H9 (cell line): ENCODE measurements at regions not wholly inside any gene's neighbourhood (a gene's known extent, or its start where the extent isn't known, plus 50 kb on each side); places are given as distances from the start of the nearest gene placed in this dataset.

Experiments used
- DNase-seq: peaks from one replicate; pipeline ENCODE4 v3.0.0-alpha.2; 2017
- H2AFZ ChIP-seq: one replicate; pipeline ENCODE4 v1.6.1; 2013; ENCODE audit warnings: mild to moderate bottlenecking, low read length, control low read depth, moderate library complexity
- H2AK5ac ChIP-seq: 2 replicates; pipeline ENCODE4 v1.6.1; 2013; ENCODE audit warnings: low read length, control low read depth, mixed read lengths; ENCODE audit not compliant: insufficient read length
- H2BK120ac ChIP-seq: one replicate; pipeline ENCODE4 v1.6.1; 2013; ENCODE audit warnings: low read depth, mild to moderate bottlenecking, low read length, control low read depth, inconsistent platforms; ENCODE audit not compliant: poor library complexity, severe bottlenecking
- H2BK12ac ChIP-seq: 2 replicates; pipeline ENCODE4 v1.6.1; 2013; ENCODE audit warnings: low read length, control low read depth, mixed read lengths, low read depth; ENCODE audit not compliant: insufficient read length
- H2BK15ac ChIP-seq: 2 replicates; pipeline ENCODE4 v1.6.1; 2013; ENCODE audit warnings: low read depth, low read length, control low read depth
- H2BK20ac ChIP-seq: one replicate; pipeline ENCODE4 v1.6.1; 2013; ENCODE audit warnings: low read depth, mild to moderate bottlenecking, low read length, control low read depth, inconsistent platforms; ENCODE audit not compliant: poor library complexity, severe bottlenecking
- H2BK5ac ChIP-seq: 2 replicates; pipeline ENCODE4 v1.6.1; 2013; ENCODE audit warnings: low read length, control low read depth, mixed read lengths; ENCODE audit not compliant: insufficient read length
- H3K14ac ChIP-seq: 2 replicates; pipeline ENCODE4 v1.6.1; 2013; ENCODE audit warnings: low read length, control low read depth; ENCODE audit not compliant: insufficient read depth
- H3K18ac ChIP-seq: 2 replicates; pipeline ENCODE4 v1.6.1; 2013; ENCODE audit warnings: low read depth, mild to moderate bottlenecking, mixed read lengths, low read length, control low read depth; ENCODE audit not compliant: insufficient read length
- H3K23ac ChIP-seq: 2 replicates; pipeline ENCODE4 v1.6.1; 2013; ENCODE audit warnings: low read length, control low read depth, mixed read lengths, low read depth; ENCODE audit not compliant: insufficient read length
- H3K23me2 ChIP-seq: 2 replicates; pipeline ENCODE4 v1.6.1; 2013; ENCODE audit warnings: low read depth, mild to moderate bottlenecking, mixed read lengths, low read length, control low read depth; ENCODE audit not compliant: insufficient read length, poor library complexity, severe bottlenecking
- H3K27ac ChIP-seq: 2 replicates; pipeline ENCODE4 v1.5.1; 2013; ENCODE audit warnings: low read length, control low read depth, mixed read lengths, low read depth; ENCODE audit not compliant: insufficient read length
- H3K27me3 ChIP-seq: 2 replicates; pipeline ENCODE4 v1.6.1; 2013; ENCODE audit warnings: low read length, control low read depth, inconsistent platforms; ENCODE audit not compliant: insufficient read depth
- H3K4ac ChIP-seq: 2 replicates; pipeline ENCODE4 v1.6.1; 2013; ENCODE audit warnings: low read depth, mild to moderate bottlenecking, control low read depth, inconsistent platforms, low read length, moderate library complexity
- H3K4me1 ChIP-seq: 2 replicates; pipeline ENCODE4 v1.6.1; 2013; ENCODE audit warnings: low read length, control low read depth, inconsistent platforms; ENCODE audit not compliant: insufficient read depth
- H3K4me2 ChIP-seq: 2 replicates; pipeline ENCODE4 v1.6.1; 2013; ENCODE audit warnings: low read length, control low read depth, mixed read lengths; ENCODE audit not compliant: insufficient read length, insufficient read depth
- H3K56ac ChIP-seq: 2 replicates; pipeline ENCODE4 v1.6.1; 2013; ENCODE audit warnings: low read depth, mild to moderate bottlenecking, mixed read lengths, low read length, control low read depth; ENCODE audit not compliant: insufficient read length
- H3K79me1 ChIP-seq: 2 replicates; pipeline ENCODE4 v1.6.1; 2013; ENCODE audit warnings: low read depth, mild to moderate bottlenecking, moderate library complexity, low read length, control low read depth, inconsistent platforms; ENCODE audit not compliant: insufficient read depth, poor library complexity, severe bottlenecking
- H3K79me2 ChIP-seq: 2 replicates; pipeline ENCODE4 v1.6.1; 2013; ENCODE audit warnings: low read length, control low read depth, inconsistent platforms; ENCODE audit not compliant: insufficient read depth
- H3K9ac ChIP-seq: 2 replicates; pipeline ENCODE4 v1.6.1; 2013; ENCODE audit warnings: low read length, control low read depth, mixed read lengths; ENCODE audit not compliant: insufficient read length; ENCODE audit errors: extremely low read depth
- H3K9me3 ChIP-seq: one replicate; pipeline ENCODE4 v1.6.1; 2013; ENCODE audit warnings: low read depth, low read length, inconsistent platforms; ENCODE audit not compliant: control insufficient read depth
- H3T11ph ChIP-seq: one replicate; pipeline ENCODE4 v1.6.1; 2013; ENCODE audit warnings: mild to moderate bottlenecking, low read length, control low read depth, inconsistent platforms
- H4K20me1 ChIP-seq: one replicate; pipeline ENCODE4 v1.6.1; 2013; ENCODE audit not compliant: control insufficient read depth, insufficient read length, insufficient read depth
- H4K5ac ChIP-seq: 2 replicates; pipeline ENCODE4 v1.6.1; 2013; ENCODE audit warnings: low read depth, mild to moderate bottlenecking, mixed read lengths, low read length, control low read depth; ENCODE audit not compliant: insufficient read length
- H4K8ac ChIP-seq: replicated peaks from 2 replicates; pipeline ENCODE4 v1.6.1; 2013; ENCODE audit warnings: low read length, control low read depth, mixed read lengths, low read depth; ENCODE audit not compliant: insufficient read length
- H4K91ac ChIP-seq: 2 replicates; pipeline ENCODE4 v1.6.1; 2013; ENCODE audit warnings: low read depth, mild to moderate bottlenecking, moderate library complexity, mixed read lengths, low read length, control low read depth; ENCODE audit not compliant: insufficient read length
- H3K27ac Mint-ChIP-seq, 3 experiments: 2 replicates in 2 of 3; 3 replicates in 1 of 3; pipeline ENCODE4 v1.8.0; 2020 to 2021; ENCODE audit warnings: mixed read lengths in 3 of 3, mild to moderate bottlenecking in 1 of 3, moderate library complexity in 1 of 3
- H3K27me3 Mint-ChIP-seq: 2 replicates; pipeline ENCODE4 v1.8.0; 2021; ENCODE audit warnings: low read depth, mild to moderate bottlenecking, moderate library complexity, mixed read lengths
- H3K36me3 Mint-ChIP-seq, 3 experiments: 2 replicates in 2 of 3; 3 replicates in 1 of 3; pipeline ENCODE4 v1.8.0; 2020 to 2021; ENCODE audit warnings: low read depth in 3 of 3, mixed read lengths in 3 of 3; ENCODE audit not compliant: insufficient read depth in 1 of 3
- H3K4me1 Mint-ChIP-seq, 2 experiments: 2 replicates each; pipeline ENCODE4 v1.8.0; 2020; ENCODE audit warnings: mixed read lengths in 2 of 2
- H3K4me3 Mint-ChIP-seq, 2 experiments: 2 replicates in 1 of 2; 3 replicates in 1 of 2; pipeline ENCODE4 v1.8.0; 2020 to 2021; ENCODE audit warnings: mild to moderate bottlenecking in 2 of 2, mixed read lengths in 2 of 2, moderate library complexity in 1 of 2
- H3K9me3 Mint-ChIP-seq, 2 experiments: 2 replicates in 1 of 2; 3 replicates in 1 of 2; pipeline ENCODE4 v1.8.0; 2020; ENCODE audit warnings: mild to moderate bottlenecking in 2 of 2, mixed read lengths in 2 of 2, moderate library complexity in 1 of 2
- CTCF ChIP-seq: fragments of 200-600 bp; sonication (generic); conservative IDR thresholded peaks from 3 replicates; pipeline ENCODE4 v1.8.0; 2021; ENCODE audit warnings: antibody characterized with exemption, mild to moderate bottlenecking
- WGBS: extraction: QIAGEN DNeasy Blood & Tissue Kit; methylation state at CpG from one replicate; pipeline ENCODE4 v1.1.7; 2013; ENCODE audit warnings: missing lambda C conversion rate, low lambda C conversion rate, mixed read lengths; ENCODE audit not compliant: insufficient read length; ENCODE audit errors: extremely low coverage; 5-methylcytosine and 5-hydroxymethylcytosine counted together

GRCh38 chr21:41605934-41606285 lies 98.0 kb upstream of the TMPRSS2 start:
- no peaks in the 10 kb centered on the region for H3K79me1 ChIP-seq
- H3K4me1 ChIP-seq, result no peaks in the 10 kb centered on the region
- no peak overlapping the region for H3K4me2 ChIP-seq
- no peak for DNase-seq
- H3K4me1 Mint-ChIP-seq, result peaks cover 16 to 27% of the 10 kb centered on the region in 2 experiments
- H4K8ac ChIP-seq, result no peak overlapping the region
- H2BK120ac ChIP-seq, result no peak overlapping the region
- no peaks in the 10 kb centered on the region for H3K27me3 ChIP-seq
- H3K79me2 ChIP-seq, result no peaks in the 10 kb centered on the region
- H2BK12ac ChIP-seq, result no peak overlapping the region
- peak overlapping the region in 1 of 3 experiments; percentile 41; a peak in 3 of 7 replicates for H3K27ac Mint-ChIP-seq
- WGBS, result no CpG with 5 or more reads among the region's 10 CpGs
- no peak overlapping the region for H3K23ac ChIP-seq
- H3K56ac ChIP-seq, result no peak overlapping the region
- no peak overlapping the region for H2AFZ ChIP-seq
- no peak overlapping the region for H4K91ac ChIP-seq
- TF ChIP-seq CTCF, result no peak
- H3K9ac ChIP-seq, result no peak overlapping the region
- no peaks in the 10 kb centered on the region for H3K23me2 ChIP-seq
- no peak overlapping the region for H2BK20ac ChIP-seq
- H3K27ac ChIP-seq, result no peak overlapping the region
- no peak overlapping the region for H3K4ac ChIP-seq
- no peaks in the 10 kb centered on the region for H3K9me3 ChIP-seq
- no peaks in the 10 kb centered on the region; a peak in 1 of 5 replicates for H3K9me3 Mint-ChIP-seq
- no peak overlapping the region for H3K18ac ChIP-seq
- no peaks in the 10 kb centered on the region for H4K20me1 ChIP-seq
- H3K14ac ChIP-seq, result no peak overlapping the region
- H3T11ph ChIP-seq, result no peak overlapping the region
- no peak overlapping the region for H2AK5ac ChIP-seq
- H3K4me3 Mint-ChIP-seq, result no peak overlapping the region
- H3K27me3 Mint-ChIP-seq, result peaks cover 8% of the 10 kb centered on the region
- no peak overlapping the region for H2BK15ac ChIP-seq
- no peak overlapping the region for H2BK5ac ChIP-seq
- H3K36me3 Mint-ChIP-seq, result no peaks in the 10 kb centered on the region; a peak in 1 of 7 replicates
- no peak overlapping the region for H4K5ac ChIP-seq
